ENCODE measurements at regions not wholly inside any gene's neighbourhood (a gene's known extent, or its start where the extent isn't known, plus 50 kb on each side); places are given as distances from the start of the nearest gene placed in this dataset.

DNA sequence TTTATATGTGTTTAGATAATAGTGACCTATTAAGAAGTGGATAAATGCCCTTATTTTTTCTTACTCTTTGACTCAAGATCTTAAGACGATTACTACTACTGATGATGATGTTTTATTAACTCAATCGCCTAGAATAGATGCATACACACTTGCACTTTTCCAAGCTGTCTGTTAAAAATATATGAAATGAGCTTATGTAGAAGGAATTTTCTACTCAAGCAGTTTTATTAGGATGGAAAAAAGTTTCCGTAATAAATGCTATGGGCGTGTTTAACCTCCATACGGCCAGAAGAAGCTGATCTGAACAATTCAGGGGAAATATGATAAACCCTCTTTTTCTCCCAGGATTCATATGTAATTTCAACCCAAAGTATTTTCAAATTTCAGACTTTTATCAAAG, 455.7 kb upstream of the MPDZ start (continued):
- TF ChIP-seq TCF7 (IDR thresholded peaks at IDR 0.05; ENCODE audit: borderline replicate concordance) (no peak), TAF1 (IDR thresholded peaks at IDR 0.05; ENCODE audit: borderline replicate concordance, low read depth, low read length) (no peak)

DNA sequence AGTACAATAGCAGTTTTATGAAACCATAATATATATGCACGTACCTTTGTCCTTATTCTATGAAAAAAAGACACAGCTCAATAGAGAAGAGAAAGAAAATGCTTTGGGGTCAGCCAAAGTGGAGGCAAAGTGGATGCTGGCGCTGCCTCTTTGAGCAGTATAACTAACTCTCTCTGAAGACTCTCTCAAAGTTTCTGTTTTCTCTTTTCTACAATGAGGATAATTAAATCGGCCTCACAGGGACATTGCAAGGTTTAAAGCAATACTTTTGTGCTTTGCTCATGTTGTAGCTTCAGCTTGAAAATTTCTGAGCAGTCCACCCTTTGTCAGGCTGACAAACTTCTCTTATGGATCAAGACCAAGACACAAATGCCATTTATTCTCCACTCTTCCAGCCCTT, 455.1 kb upstream of the MPDZ start:
- ChIA-PET CTCF (interaction anchor here (0.9 kb wide), 1 partner anchor 11 kb away, joined by 3 read pairs; no protein-coding TSS in a partner anchor), RAD21 (ENCODE audit: unreplicated experiment) (no interaction called here), SMC1A (ENCODE audit: uncharacterized antibody, unreplicated experiment) (interaction anchor here (0.8 kb wide), 1 partner anchor 11 kb away, joined by 3 read pairs; no protein-coding TSS in a partner anchor), POLR2A (no interaction called here)
- Histone ChIP-seq H3K27ac (ENCODE audit: control insufficient read depth, insufficient read depth) (no peak overlapping the region), H3K36me3 (ENCODE audit: control insufficient read depth in 2 of 2, insufficient read depth in 2 of 2, low read length in 1 of 2) (no peaks in the 10 kb centered on the region), H3K9ac (ENCODE audit: control insufficient read depth, insufficient read depth, low read length) (no peak overlapping the region), H2AFZ (ENCODE audit: control insufficient read depth, low read depth, low read length) (no peak overlapping the region), H3K4me3 (no peak overlapping the region), H3K4me2 (ENCODE audit: control insufficient read depth, insufficient read depth) (no peak overlapping the region), H4K20me1 (ENCODE audit: control insufficient read depth, insufficient read depth) (no peaks in the 10 kb centered on the region), H3K79me2 (ENCODE audit: control insufficient read depth, insufficient read depth, low read length) (no peaks in the 10 kb centered on the region), H3K27me3 (replicated peaks in 1 of 2; ENCODE audit: control insufficient read depth in 2 of 2, insufficient read depth in 2 of 2, low read length in 1 of 2) (no peaks in the 10 kb centered on the region), H3K9me3 (replicated peaks; ENCODE audit: control insufficient read depth, insufficient read depth, low read length) (no peaks in the 10 kb centered on the region), H3K4me1 (ENCODE audit: control insufficient read depth, insufficient read depth, low read length) (no peaks in the 10 kb centered on the region)
- in situ Hi-C loops (cut with MboI) (no loop called here), intact Hi-C loops (cut with micrococcal nuclease; ENCODE audit: unreplicated experiment) (no loop called here)
- 23% methylated on average over 3 of the region's 3 CpGs for WGBS (ENCODE audit: insufficient coverage, insufficient replicate concordance, low lambda C conversion rate, missing lambda C conversion rate)
- no TSS peak for BruUV-seq (replicated peaks)
- DNase-seq (ENCODE audit: low read depth, low spot score) (no peak), FAIRE-seq (no peak), ATAC-seq (no peak)
- TF ChIP-seq CHD2 (IDR thresholded peaks at IDR 0.05; ENCODE audit: borderline replicate concordance, low read depth, low read length) (no peak), MEF2A (IDR thresholded peaks at IDR 0.05; ENCODE audit: insufficient read depth, low read depth, low read length) (no peak), CBFB (IDR thresholded peaks at IDR 0.05; ENCODE audit: low read depth) (no peak), HDAC2 (IDR thresholded peaks at IDR 0.05) (no peak), POU2F2 (IDR thresholded peaks at IDR 0.05; ENCODE audit: borderline replicate concordance, low read depth, low read length) (no peak), CREM (IDR thresholded peaks at IDR 0.05; ENCODE audit: low read depth) (no peak), NBN (IDR thresholded peaks at IDR 0.05) (no peak), CEBPB (IDR thresholded peaks at IDR 0.05; ENCODE audit: borderline replicate concordance in 1 of 2, low read depth in 2 of 2, low read length in 2 of 2) (no peak), ZBTB40 (IDR thresholded peaks at IDR 0.05; ENCODE audit: borderline replicate concordance) (no peak), RAD21 (IDR thresholded peaks at IDR 0.05; ENCODE audit: insufficient read depth, low read depth, low read length) (no peak), TARDBP (IDR thresholded peaks at IDR 0.05; ENCODE audit: borderline replicate concordance) (no peak), ASH2L (IDR thresholded peaks at IDR 0.05; ENCODE audit: borderline replicate concordance, low read depth) (no peak), NR2F1 (conservative IDR thresholded peaks at IDR 0.05) (no peak), SUPT20H (IDR thresholded peaks at IDR 0.05; ENCODE audit: borderline replicate concordance, control insufficient read depth, low read depth, low read length) (no peak), CHD1 (IDR thresholded peaks at IDR 0.05; ENCODE audit: low read depth, low read length) (no peak), SKIL (IDR thresholded peaks at IDR 0.05; ENCODE audit: low read depth, poor library complexity, severe bottlenecking) (no peak)
- TF ChIP-seq, protein P1, sequence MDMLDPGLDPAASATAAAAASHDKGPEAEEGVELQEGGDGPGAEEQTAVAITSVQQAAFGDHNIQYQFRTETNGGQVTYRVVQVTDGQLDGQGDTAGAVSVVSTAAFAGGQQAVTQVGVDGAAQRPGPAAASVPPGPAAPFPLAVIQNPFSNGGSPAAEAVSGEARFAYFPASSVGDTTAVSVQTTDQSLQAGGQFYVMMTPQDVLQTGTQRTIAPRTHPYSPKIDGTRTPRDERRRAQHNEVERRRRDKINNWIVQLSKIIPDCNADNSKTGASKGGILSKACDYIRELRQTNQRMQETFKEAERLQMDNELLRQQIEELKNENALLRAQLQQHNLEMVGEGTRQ (IDR thresholded peaks at IDR 0.05; ENCODE audit: borderline replicate concordance, low read depth, low read length), result no peak
